HG03066 (cell line): ENCODE measurements at regions not wholly inside any gene's neighbourhood (a gene's known extent, or its start where the extent isn't known, plus 50 kb on each side); places are given as distances from the start of the nearest gene placed in this dataset.
"Not testable (repeated sequence)": the region's sequence is repeated elsewhere in the genome, so short reads cannot be mapped to it uniquely, and the experiment has no call there.

Source experiments
- ATAC-seq: cut with Tn5 transposase; IDR thresholded peaks from one replicate; pipeline ENCODE4 v1.9.1; 2021; ENCODE audit warnings: low read depth; ENCODE audit not compliant: unreplicated experiment

DNA sequence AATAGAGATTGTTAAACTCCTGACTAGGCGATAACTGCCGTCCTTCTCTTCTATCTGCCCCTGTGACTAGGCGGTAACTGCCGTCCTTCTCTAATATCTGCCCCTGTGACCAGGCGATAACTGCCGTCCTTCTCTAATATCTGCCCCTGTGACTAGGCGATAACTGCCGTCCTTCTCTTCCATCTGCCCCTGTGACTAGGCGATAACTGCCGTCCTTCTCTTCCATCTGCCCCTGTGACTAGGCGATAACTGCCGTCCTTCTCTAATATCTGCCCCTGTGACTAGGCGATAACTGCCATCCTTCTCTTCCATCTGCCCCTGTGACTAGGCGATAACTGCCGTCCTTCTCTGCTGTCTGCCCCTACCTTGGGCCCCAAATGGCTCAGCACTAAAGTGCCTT lies 59.5 kb upstream of the FRG1 start:
- ATAC-seq = not testable (repeated sequence)

DNA sequence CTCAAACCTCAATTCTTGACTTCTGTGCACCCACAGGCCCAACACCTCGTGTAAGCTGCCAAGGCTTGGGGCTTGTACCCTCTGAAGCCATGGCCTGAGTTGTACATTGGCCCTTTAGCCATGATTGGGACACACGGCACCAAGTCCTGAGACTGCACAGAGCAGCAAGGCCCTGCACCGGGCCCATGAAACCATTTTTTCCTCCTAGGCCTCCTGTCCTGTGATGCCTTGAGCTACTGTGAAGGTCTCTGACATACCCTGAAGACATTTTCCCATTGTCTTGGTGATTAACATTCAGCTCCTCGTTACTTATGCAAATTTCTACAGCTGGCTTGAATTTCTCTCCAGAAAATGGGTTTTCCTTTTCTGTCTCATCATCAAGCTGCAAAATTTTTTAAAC lies 52.3 kb upstream of the FRG1 start:
- not testable (repeated sequence) for ATAC-seq
